H9 (cell line): ENCODE measurements at regions not wholly inside any gene's neighbourhood (a gene's known extent, or its start where the extent isn't known, plus 50 kb on each side); places are given as distances from the start of the nearest gene placed in this dataset.

ENCODE experiments used
- DNase-seq: peaks from one replicate; pipeline ENCODE4 v3.0.0-alpha.2; 2017
- H2AFZ ChIP-seq: one replicate; pipeline ENCODE4 v1.6.1; 2013; ENCODE audit warnings: mild to moderate bottlenecking, low read length, control low read depth, moderate library complexity
- H2AK5ac ChIP-seq: 2 replicates; pipeline ENCODE4 v1.6.1; 2013; ENCODE audit warnings: low read length, control low read depth, mixed read lengths; ENCODE audit not compliant: insufficient read length
- H2BK120ac ChIP-seq: one replicate; pipeline ENCODE4 v1.6.1; 2013; ENCODE audit warnings: low read depth, mild to moderate bottlenecking, low read length, control low read depth, inconsistent platforms; ENCODE audit not compliant: poor library complexity, severe bottlenecking
- H2BK12ac ChIP-seq: 2 replicates; pipeline ENCODE4 v1.6.1; 2013; ENCODE audit warnings: low read length, control low read depth, mixed read lengths, low read depth; ENCODE audit not compliant: insufficient read length
- H2BK15ac ChIP-seq: 2 replicates; pipeline ENCODE4 v1.6.1; 2013; ENCODE audit warnings: low read depth, low read length, control low read depth
- H2BK20ac ChIP-seq: one replicate; pipeline ENCODE4 v1.6.1; 2013; ENCODE audit warnings: low read depth, mild to moderate bottlenecking, low read length, control low read depth, inconsistent platforms; ENCODE audit not compliant: poor library complexity, severe bottlenecking
- H2BK5ac ChIP-seq: 2 replicates; pipeline ENCODE4 v1.6.1; 2013; ENCODE audit warnings: low read length, control low read depth, mixed read lengths; ENCODE audit not compliant: insufficient read length
- H3K14ac ChIP-seq: 2 replicates; pipeline ENCODE4 v1.6.1; 2013; ENCODE audit warnings: low read length, control low read depth; ENCODE audit not compliant: insufficient read depth
- H3K18ac ChIP-seq: 2 replicates; pipeline ENCODE4 v1.6.1; 2013; ENCODE audit warnings: low read depth, mild to moderate bottlenecking, mixed read lengths, low read length, control low read depth; ENCODE audit not compliant: insufficient read length
- H3K23ac ChIP-seq: 2 replicates; pipeline ENCODE4 v1.6.1; 2013; ENCODE audit warnings: low read length, control low read depth, mixed read lengths, low read depth; ENCODE audit not compliant: insufficient read length
- H3K23me2 ChIP-seq: 2 replicates; pipeline ENCODE4 v1.6.1; 2013; ENCODE audit warnings: low read depth, mild to moderate bottlenecking, mixed read lengths, low read length, control low read depth; ENCODE audit not compliant: insufficient read length, poor library complexity, severe bottlenecking
- H3K27ac ChIP-seq: 2 replicates; pipeline ENCODE4 v1.5.1; 2013; ENCODE audit warnings: low read length, control low read depth, mixed read lengths, low read depth; ENCODE audit not compliant: insufficient read length
- H3K27me3 ChIP-seq: 2 replicates; pipeline ENCODE4 v1.6.1; 2013; ENCODE audit warnings: low read length, control low read depth, inconsistent platforms; ENCODE audit not compliant: insufficient read depth
- H3K4ac ChIP-seq: 2 replicates; pipeline ENCODE4 v1.6.1; 2013; ENCODE audit warnings: low read depth, mild to moderate bottlenecking, control low read depth, inconsistent platforms, low read length, moderate library complexity
- H3K4me1 ChIP-seq: 2 replicates; pipeline ENCODE4 v1.6.1; 2013; ENCODE audit warnings: low read length, control low read depth, inconsistent platforms; ENCODE audit not compliant: insufficient read depth
- H3K4me2 ChIP-seq: 2 replicates; pipeline ENCODE4 v1.6.1; 2013; ENCODE audit warnings: low read length, control low read depth, mixed read lengths; ENCODE audit not compliant: insufficient read length, insufficient read depth
- H3K56ac ChIP-seq: 2 replicates; pipeline ENCODE4 v1.6.1; 2013; ENCODE audit warnings: low read depth, mild to moderate bottlenecking, mixed read lengths, low read length, control low read depth; ENCODE audit not compliant: insufficient read length
- H3K79me1 ChIP-seq: 2 replicates; pipeline ENCODE4 v1.6.1; 2013; ENCODE audit warnings: low read depth, mild to moderate bottlenecking, moderate library complexity, low read length, control low read depth, inconsistent platforms; ENCODE audit not compliant: insufficient read depth, poor library complexity, severe bottlenecking
- H3K79me2 ChIP-seq: 2 replicates; pipeline ENCODE4 v1.6.1; 2013; ENCODE audit warnings: low read length, control low read depth, inconsistent platforms; ENCODE audit not compliant: insufficient read depth
- H3K9ac ChIP-seq: 2 replicates; pipeline ENCODE4 v1.6.1; 2013; ENCODE audit warnings: low read length, control low read depth, mixed read lengths; ENCODE audit not compliant: insufficient read length; ENCODE audit errors: extremely low read depth
- H3K9me3 ChIP-seq: one replicate; pipeline ENCODE4 v1.6.1; 2013; ENCODE audit warnings: low read depth, low read length, inconsistent platforms; ENCODE audit not compliant: control insufficient read depth
- H3T11ph ChIP-seq: one replicate; pipeline ENCODE4 v1.6.1; 2013; ENCODE audit warnings: mild to moderate bottlenecking, low read length, control low read depth, inconsistent platforms
- H4K20me1 ChIP-seq: one replicate; pipeline ENCODE4 v1.6.1; 2013; ENCODE audit not compliant: control insufficient read depth, insufficient read length, insufficient read depth
- H4K5ac ChIP-seq: 2 replicates; pipeline ENCODE4 v1.6.1; 2013; ENCODE audit warnings: low read depth, mild to moderate bottlenecking, mixed read lengths, low read length, control low read depth; ENCODE audit not compliant: insufficient read length
- H4K8ac ChIP-seq: replicated peaks from 2 replicates; pipeline ENCODE4 v1.6.1; 2013; ENCODE audit warnings: low read length, control low read depth, mixed read lengths, low read depth; ENCODE audit not compliant: insufficient read length
- H4K91ac ChIP-seq: 2 replicates; pipeline ENCODE4 v1.6.1; 2013; ENCODE audit warnings: low read depth, mild to moderate bottlenecking, moderate library complexity, mixed read lengths, low read length, control low read depth; ENCODE audit not compliant: insufficient read length
- H3K27ac Mint-ChIP-seq, 3 experiments: 2 replicates in 2 of 3; 3 replicates in 1 of 3; pipeline ENCODE4 v1.8.0; 2020 to 2021; ENCODE audit warnings: mixed read lengths in 3 of 3, mild to moderate bottlenecking in 1 of 3, moderate library complexity in 1 of 3
- H3K27me3 Mint-ChIP-seq: 2 replicates; pipeline ENCODE4 v1.8.0; 2021; ENCODE audit warnings: low read depth, mild to moderate bottlenecking, moderate library complexity, mixed read lengths
- H3K36me3 Mint-ChIP-seq, 3 experiments: 2 replicates in 2 of 3; 3 replicates in 1 of 3; pipeline ENCODE4 v1.8.0; 2020 to 2021; ENCODE audit warnings: low read depth in 3 of 3, mixed read lengths in 3 of 3; ENCODE audit not compliant: insufficient read depth in 1 of 3
- H3K4me1 Mint-ChIP-seq, 2 experiments: 2 replicates each; pipeline ENCODE4 v1.8.0; 2020; ENCODE audit warnings: mixed read lengths in 2 of 2
- H3K4me3 Mint-ChIP-seq, 2 experiments: 2 replicates in 1 of 2; 3 replicates in 1 of 2; pipeline ENCODE4 v1.8.0; 2020 to 2021; ENCODE audit warnings: mild to moderate bottlenecking in 2 of 2, mixed read lengths in 2 of 2, moderate library complexity in 1 of 2
- H3K9me3 Mint-ChIP-seq, 2 experiments: 2 replicates in 1 of 2; 3 replicates in 1 of 2; pipeline ENCODE4 v1.8.0; 2020; ENCODE audit warnings: mild to moderate bottlenecking in 2 of 2, mixed read lengths in 2 of 2, moderate library complexity in 1 of 2
- CTCF ChIP-seq: fragments of 200-600 bp; sonication (generic); conservative IDR thresholded peaks from 3 replicates; pipeline ENCODE4 v1.8.0; 2021; ENCODE audit warnings: antibody characterized with exemption, mild to moderate bottlenecking
- WGBS: extraction: QIAGEN DNeasy Blood & Tissue Kit; methylation state at CpG from one replicate; pipeline ENCODE4 v1.1.7; 2013; ENCODE audit warnings: missing lambda C conversion rate, low lambda C conversion rate, mixed read lengths; ENCODE audit not compliant: insufficient read length; ENCODE audit errors: extremely low coverage; 5-methylcytosine and 5-hydroxymethylcytosine counted together

- Histone ChIP-seq H3K79me1 (no peaks in the 10 kb centered on the region), H4K91ac (no peak overlapping the region), H3K9ac (no peak overlapping the region), H3K27ac (no peak overlapping the region), H2AK5ac (no peak overlapping the region), H4K20me1 (no peaks in the 10 kb centered on the region), H3K18ac (no peak overlapping the region), H2BK120ac (no peak overlapping the region), H3K4me1 (no peaks in the 10 kb centered on the region; the same call in 1 of the 2 replicates), H3K9me3 (no peaks in the 10 kb centered on the region), H2BK12ac (no peak overlapping the region), H4K8ac (no peak overlapping the region), H3T11ph (no peak overlapping the region), H3K23ac (no peak overlapping the region), H2BK20ac (no peak overlapping the region), H2AFZ (no peak overlapping the region), H3K4me2 (no peak overlapping the region), H2BK5ac (no peak overlapping the region), H4K5ac (no peak overlapping the region), H3K14ac (no peak overlapping the region), H3K4ac (no peak overlapping the region), H3K23me2 (no peaks in the 10 kb centered on the region), H3K56ac (no peak overlapping the region), H3K27me3 (no peaks in the 10 kb centered on the region), H3K79me2 (no peaks in the 10 kb centered on the region), H2BK15ac (no peak overlapping the region)
- WGBS, result no CpG with 5 or more reads among the region's 10 CpGs
- peaks cover 7% of the 10 kb centered on the region for H3K27me3 Mint-ChIP-seq
- H3K36me3 Mint-ChIP-seq, result no peaks in the 10 kb centered on the region
- no peaks in the 10 kb centered on the region for H3K9me3 Mint-ChIP-seq
- H3K4me3 Mint-ChIP-seq, result no peak overlapping the region
- DNase-seq, result no peak
- peaks cover 11 to 25% of the 10 kb centered on the region in 2 experiments for H3K4me1 Mint-ChIP-seq
- TF ChIP-seq CTCF, result no peak
- H3K27ac Mint-ChIP-seq, result peak overlapping the region in 1 of 3 experiments; percentile 56; a peak in 1 of 7 replicates
Observed at GRCh38 chr2:216920937-216921456, 61.1 kb upstream of the TNP1 start.
